WTC11 (cell line): ENCODE measurements at regions not wholly inside any gene's neighbourhood (a gene's known extent, or its start where the extent isn't known, plus 50 kb on each side); places are given as distances from the start of the nearest gene placed in this dataset.
"Not testable (repeated sequence)": the region's sequence is repeated elsewhere in the genome, so short reads cannot be mapped to it uniquely, and the experiment has no call there.

Experiments used
- ATAC-seq: fragments of 200-7000 bp; cut with Tn5 transposase; 2 replicates; pipeline ENCODE4 v1.10.0; 2021; ENCODE audit warnings: mild to moderate bottlenecking, moderate library complexity
- CTCF ChIA-PET: fragments of 300-600 bp; sonication (Branson Sonifier 250); formaldehyde crosslinking; loops from one replicate; lab custom pipeline; 2021; ENCODE audit warnings: antibody characterized with exemption; lab: Charles Lee
- POLR2A ChIA-PET: fragments of 350-600 bp; sonication (Branson Sonifier 250); formaldehyde crosslinking; loops from one replicate; lab custom pipeline; 2021; ENCODE audit warnings: antibody characterized with exemption; lab: Charles Lee
- DNase-seq: peaks from one replicate; pipeline ENCODE4 v3.0.0; 2021; ENCODE audit warnings: low spot score
- H3K27ac Mint-ChIP-seq: 2 replicates; pipeline ENCODE4 v1.8.0; 2021; ENCODE audit warnings: mixed read lengths
- H3K27me3 Mint-ChIP-seq: 2 replicates; pipeline ENCODE4 v1.8.0; 2021; ENCODE audit warnings: low read depth, mild to moderate bottlenecking, moderate library complexity, mixed read lengths
- H3K36me3 Mint-ChIP-seq: 2 replicates; pipeline ENCODE4 v1.8.0; 2021; ENCODE audit warnings: mixed read lengths
- H3K4me1 Mint-ChIP-seq: 2 replicates; pipeline ENCODE4 v1.8.0; 2022; ENCODE audit warnings: mixed read lengths
- H3K4me3 Mint-ChIP-seq: 2 replicates; pipeline ENCODE4 v1.8.0; 2021; ENCODE audit warnings: mild to moderate bottlenecking, moderate library complexity, mixed read lengths
- H3K9me3 Mint-ChIP-seq: 2 replicates; pipeline ENCODE4 v1.8.0; 2021; ENCODE audit warnings: mixed read lengths
- ATF2 ChIP-seq: sonication (generic); formaldehyde crosslinking; IDR thresholded peaks from 2 replicates; pipeline ENCODE4 v1.8.1; 2022; ENCODE audit warnings: low read depth, missing genetic modification reagents, borderline replicate concordance
- CTCF ChIP-seq: fragments of 200-600 bp; IDR thresholded peaks from 2 replicates; pipeline ENCODE4 v1.8.0; 2022; ENCODE audit warnings: antibody characterized with exemption
- E2F1 ChIP-seq: sonication (generic); formaldehyde crosslinking; IDR thresholded peaks from 2 replicates; pipeline ENCODE4 v1.8.0; 2022; ENCODE audit warnings: mild to moderate bottlenecking, missing genetic modification reagents
- GRHL2 ChIP-seq: fragments of 250-450 bp; sonication (Bioruptor Pico); IDR thresholded peaks from 2 replicates; pipeline ENCODE4 v1.8.0; 2022; ENCODE audit warnings: mild to moderate bottlenecking, moderate library complexity; ENCODE audit not compliant: insufficient replicate concordance, severe bottlenecking
- PRDM15 ChIP-seq: sonication (generic); formaldehyde crosslinking; IDR thresholded peaks from 2 replicates; pipeline ENCODE4 v1.8.0; 2022; ENCODE audit warnings: missing genetic modification reagents
- SMAD3 ChIP-seq: sonication (generic); formaldehyde crosslinking; IDR thresholded peaks from 2 replicates; pipeline ENCODE4 v1.8.0; 2022; ENCODE audit warnings: missing genetic modification reagents, mild to moderate bottlenecking, borderline replicate concordance
- SOX15 ChIP-seq: fragments of 250-450 bp; sonication (Bioruptor Pico); IDR thresholded peaks from 2 replicates; pipeline ENCODE4 v1.9.0; 2021; ENCODE audit warnings: mild to moderate bottlenecking
- ZBTB21 ChIP-seq: sonication (generic); formaldehyde crosslinking; IDR thresholded peaks from 2 replicates; pipeline ENCODE4 v1.8.1; 2023; ENCODE audit warnings: mild to moderate bottlenecking, missing genetic modification reagents, borderline replicate concordance
- ZBTB43 ChIP-seq: sonication (generic); formaldehyde crosslinking; IDR thresholded peaks from 2 replicates; pipeline ENCODE4 v1.8.1; 2023; ENCODE audit warnings: mild to moderate bottlenecking, missing genetic modification reagents
- ZNF416 ChIP-seq: fragments of 250-450 bp; sonication (Bioruptor Pico); IDR thresholded peaks from 2 replicates; pipeline ENCODE4 v1.9.0; 2021; ENCODE audit warnings: mild to moderate bottlenecking, inconsistent platforms
- ZNF423 ChIP-seq: fragments of 250-450 bp; sonication (Bioruptor Pico); IDR thresholded peaks from 2 replicates; pipeline ENCODE4 v2.1.2; 2022; ENCODE audit warnings: mild to moderate bottlenecking, moderate library complexity

- no peak for TF ChIP-seq PRDM15 (CRISPR knock-in tag)
- no peak for TF ChIP-seq ZNF416 (CRISPR knock-in tag)
- TF ChIP-seq, all 79 proteins: peak for 0
Observed at GRCh38 chr22:19606332-19607191, 82.4 kb upstream of the CLDN5 start (continued).

GRCh38 chr22:19607192-19608002 is 83.2 kb upstream of the CLDN5 start:
- Mint-ChIP-seq H3K4me1 (peaks cover 28% of the 10 kb centered on the region), H3K27ac (no peak overlapping the region), H3K9me3 (no peaks in the 10 kb centered on the region), H3K27me3 (no peaks in the 10 kb centered on the region), H3K4me3 (no peak overlapping the region), H3K36me3 (no peaks in the 10 kb centered on the region)
- ATAC-seq (peak; percentile 51), DNase-seq (peak; percentile 37)
- ChIA-PET CTCF (interaction anchor here (0.8 to 2.5 kb wide), 13 partner anchors 9 to 128 kb away, joined by 3 to 23 read pairs (median 3); partner anchors contain the start of gene CDC45), POLR2A (no interaction called here)
- TF ChIP-seq E2F1 (CRISPR knock-in tag) (no peak), ZNF423 (0 out of 2 replicates have a peak, but pooled peaks have one; percentile 35)

GRCh38 chr22:19608003-19608690 is 83.9 kb upstream of the CLDN5 start:
- ATAC-seq = no peak
- no peaks in the 10 kb centered on the region for H3K9me3 Mint-ChIP-seq
- H3K4me3 Mint-ChIP-seq = no peak overlapping the region
- DNase-seq = no peak
- CTCF ChIA-PET = interaction anchor here (1.0 to 2.5 kb wide), 10 partner anchors 9 to 128 kb away, joined by 3 to 23 read pairs (median 4); partner anchors contain the start of gene CDC45
- no peak overlapping the region for H3K27ac Mint-ChIP-seq
- POLR2A ChIA-PET = no interaction called here
- no peaks in the 10 kb centered on the region for H3K27me3 Mint-ChIP-seq
- H3K4me1 Mint-ChIP-seq = peaks cover 28% of the 10 kb centered on the region
- H3K36me3 Mint-ChIP-seq = no peaks in the 10 kb centered on the region
- no peak for TF ChIP-seq SOX15 (CRISPR knock-in tag)
- TF ChIP-seq ZBTB43 = no peak
- TF ChIP-seq CTCF = no peak
- TF ChIP-seq ZBTB21 (CRISPR knock-in tag) = no peak
- no peak for TF ChIP-seq GRHL2 (CRISPR knock-in tag)
- TF ChIP-seq SMAD3 (CRISPR knock-in tag) = no peak
- TF ChIP-seq ATF2 (CRISPR knock-in tag) = no peak

- POLR2A ChIA-PET, H3K36me3 Mint-ChIP-seq, DNase-seq, ATAC-seq, H3K27ac Mint-ChIP-seq, H3K4me3 Mint-ChIP-seq, H3K9me3 Mint-ChIP-seq, H3K27me3 Mint-ChIP-seq: not testable (repeated sequence)
- CTCF ChIA-PET = interaction anchor here (1.0 to 2.1 kb wide), 3 partner anchors 20 to 95 kb away, joined by 3 to 10 read pairs (median 4); no protein-coding TSS in a partner anchor
- H3K4me1 Mint-ChIP-seq = peaks cover 28% of the 10 kb centered on the region
Observed at GRCh38 chr22:19609753-19610152, 85.5 kb upstream of the CLDN5 start.
